ENCODE measurements at regions not wholly inside any gene's neighbourhood (a gene's known extent, or its start where the extent isn't known, plus 50 kb on each side); places are given as distances from the start of the nearest gene placed in this dataset.

DNA sequence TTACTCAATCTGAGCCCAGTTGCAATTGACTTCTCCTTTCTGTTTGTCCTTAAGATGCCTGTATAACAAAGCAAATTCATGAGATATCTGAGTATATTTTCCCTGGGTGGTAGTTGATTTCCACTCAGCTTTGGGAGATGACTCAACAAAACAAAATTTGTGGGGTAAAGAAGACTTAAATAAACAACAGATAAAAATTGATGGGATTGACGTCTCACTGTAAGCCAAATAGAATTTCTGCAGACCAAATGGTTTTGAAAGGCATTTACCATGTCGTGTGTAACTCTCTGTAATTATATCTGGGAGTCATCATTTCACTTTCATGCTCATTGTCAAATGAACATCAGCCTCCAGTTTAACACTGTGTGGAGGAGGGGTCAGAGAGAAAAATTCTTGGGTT is 255.4 kb upstream of the MYO3A start:
- CTCF ChIA-PET = no interaction called here
- DNase-seq (no peak), ATAC-seq (ENCODE audit: low read depth) (no peak)
- intact Hi-C loops (cut with micrococcal nuclease) = no loop called here
- TF ChIP-seq, protein P1, sequence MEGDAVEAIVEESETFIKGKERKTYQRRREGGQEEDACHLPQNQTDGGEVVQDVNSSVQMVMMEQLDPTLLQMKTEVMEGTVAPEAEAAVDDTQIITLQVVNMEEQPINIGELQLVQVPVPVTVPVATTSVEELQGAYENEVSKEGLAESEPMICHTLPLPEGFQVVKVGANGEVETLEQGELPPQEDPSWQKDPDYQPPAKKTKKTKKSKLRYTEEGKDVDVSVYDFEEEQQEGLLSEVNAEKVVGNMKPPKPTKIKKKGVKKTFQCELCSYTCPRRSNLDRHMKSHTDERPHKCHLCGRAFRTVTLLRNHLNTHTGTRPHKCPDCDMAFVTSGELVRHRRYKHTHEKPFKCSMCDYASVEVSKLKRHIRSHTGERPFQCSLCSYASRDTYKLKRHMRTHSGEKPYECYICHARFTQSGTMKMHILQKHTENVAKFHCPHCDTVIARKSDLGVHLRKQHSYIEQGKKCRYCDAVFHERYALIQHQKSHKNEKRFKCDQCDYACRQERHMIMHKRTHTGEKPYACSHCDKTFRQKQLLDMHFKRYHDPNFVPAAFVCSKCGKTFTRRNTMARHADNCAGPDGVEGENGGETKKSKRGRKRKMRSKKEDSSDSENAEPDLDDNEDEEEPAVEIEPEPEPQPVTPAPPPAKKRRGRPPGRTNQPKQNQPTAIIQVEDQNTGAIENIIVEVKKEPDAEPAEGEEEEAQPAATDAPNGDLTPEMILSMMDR (IDR thresholded peaks at IDR 0.05) = no peak
- POLR2A ChIA-PET = no interaction called here
- Mint-ChIP-seq H3K27ac (no peak overlapping the region), H3K4me1 (peaks cover 2% of the 10 kb centered on the region), H3K36me3 (ENCODE audit: low read depth) (no peaks in the 10 kb centered on the region), H3K9me3 (peaks cover 6% of the 10 kb centered on the region), H3K27me3 (peaks cover 3% of the 10 kb centered on the region), H3K4me3 (no peak overlapping the region)

DNA sequence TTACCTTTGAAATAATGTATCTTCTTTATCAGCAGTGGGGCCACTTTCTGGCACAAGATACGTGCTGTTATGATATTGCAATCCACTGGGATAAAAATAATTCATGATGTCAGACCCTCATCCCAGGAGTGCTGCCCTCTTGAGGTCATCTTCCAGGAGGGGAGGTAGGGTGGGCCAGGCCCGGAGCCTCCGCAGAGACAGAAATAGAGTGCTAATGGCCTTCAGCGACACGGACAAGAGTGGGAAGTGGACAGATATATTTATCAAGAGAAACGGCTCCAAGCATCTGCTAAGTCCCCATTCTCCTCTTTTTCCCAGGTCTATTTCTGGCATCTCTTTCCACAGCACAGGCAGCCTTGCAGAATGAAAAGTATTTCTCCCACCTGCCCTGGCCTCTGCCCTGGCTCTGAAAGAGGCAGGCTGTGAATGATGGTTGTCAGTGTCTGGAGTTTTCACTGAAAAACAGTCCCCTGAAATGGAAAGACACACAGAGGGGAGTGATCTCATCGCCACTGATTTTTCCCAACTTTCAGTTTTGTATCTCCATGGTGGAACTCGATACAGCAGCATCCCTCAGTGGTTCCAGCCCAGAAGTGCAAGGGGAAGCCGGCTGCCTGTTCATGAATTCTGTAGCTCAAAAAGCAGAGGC is 251.7 kb upstream of the MYO3A start:
- no peaks in the 10 kb centered on the region for H3K27me3 Mint-ChIP-seq
- TF ChIP-seq, protein P1 (IDR thresholded peaks at IDR 0.05) = no peak
- H3K9me3 Mint-ChIP-seq = no peaks in the 10 kb centered on the region
- DNase-seq = no peak
- peaks cover 2% of the 10 kb centered on the region for H3K4me1 Mint-ChIP-seq
- no peak overlapping the region for H3K27ac Mint-ChIP-seq
- intact Hi-C loops (cut with micrococcal nuclease) = no loop called here
- no peak for ATAC-seq (ENCODE audit: low read depth)
- no peak overlapping the region for H3K4me3 Mint-ChIP-seq
- ChIA-PET CTCF (no interaction called here), POLR2A (no interaction called here)
- no peaks in the 10 kb centered on the region for H3K36me3 Mint-ChIP-seq (ENCODE audit: low read depth)

- no peaks in the 10 kb centered on the region for H3K27me3 Mint-ChIP-seq
Measured at GRCh38 chr10:25683344-25683743, 250.7 kb upstream of the MYO3A start.

DNA sequence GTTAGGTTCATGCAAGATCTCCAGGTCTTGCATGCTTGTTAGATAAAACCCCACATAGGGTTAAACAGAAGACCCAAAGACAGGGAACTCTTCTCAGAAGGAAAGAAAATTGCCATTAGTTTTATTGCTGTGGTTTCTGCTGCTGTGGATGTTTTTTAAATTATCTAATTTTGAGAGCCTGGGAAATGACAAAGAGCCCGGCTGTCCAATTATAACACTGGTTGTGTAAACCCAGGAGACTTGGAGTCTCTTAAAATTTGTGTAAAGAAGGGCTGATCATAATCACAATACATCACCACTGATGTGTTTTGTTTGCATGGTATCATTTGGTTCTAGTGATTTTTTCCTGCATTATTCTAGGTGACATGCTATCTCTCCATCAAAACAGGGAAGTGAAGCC is 246.5 kb upstream of the MYO3A start:
- POLR2A ChIA-PET = no interaction called here
- TF ChIP-seq, protein P1 (IDR thresholded peaks at IDR 0.05) = no peak
- CTCF ChIA-PET = no interaction called here
- DNase-seq (no peak), ATAC-seq (ENCODE audit: low read depth) (no peak)
- Mint-ChIP-seq H3K27me3 (no peaks in the 10 kb centered on the region), H3K9me3 (peaks cover 5% of the 10 kb centered on the region), H3K4me1 (peaks cover 35% of the 10 kb centered on the region), H3K36me3 (ENCODE audit: low read depth) (no peaks in the 10 kb centered on the region), H3K27ac (no peak overlapping the region), H3K4me3 (no peak overlapping the region)
- intact Hi-C loops (cut with micrococcal nuclease) = no loop called here

More at GRCh38 chr10:25683344-25683743, 250.7 kb upstream of the MYO3A start:
- H3K27ac Mint-ChIP-seq = no peak overlapping the region
- H3K36me3 Mint-ChIP-seq (ENCODE audit: low read depth) = no peaks in the 10 kb centered on the region
- H3K4me1 Mint-ChIP-seq = peaks cover 2% of the 10 kb centered on the region
- TF ChIP-seq, protein P1 (IDR thresholded peaks at IDR 0.05) = no peak
- no peak overlapping the region for H3K4me3 Mint-ChIP-seq
- H3K9me3 Mint-ChIP-seq = no peaks in the 10 kb centered on the region
- intact Hi-C loops (cut with micrococcal nuclease) = no loop called here
- ChIA-PET CTCF (no interaction called here), POLR2A (no interaction called here)
- ATAC-seq (ENCODE audit: low read depth) (no peak), DNase-seq (no peak)

DNA sequence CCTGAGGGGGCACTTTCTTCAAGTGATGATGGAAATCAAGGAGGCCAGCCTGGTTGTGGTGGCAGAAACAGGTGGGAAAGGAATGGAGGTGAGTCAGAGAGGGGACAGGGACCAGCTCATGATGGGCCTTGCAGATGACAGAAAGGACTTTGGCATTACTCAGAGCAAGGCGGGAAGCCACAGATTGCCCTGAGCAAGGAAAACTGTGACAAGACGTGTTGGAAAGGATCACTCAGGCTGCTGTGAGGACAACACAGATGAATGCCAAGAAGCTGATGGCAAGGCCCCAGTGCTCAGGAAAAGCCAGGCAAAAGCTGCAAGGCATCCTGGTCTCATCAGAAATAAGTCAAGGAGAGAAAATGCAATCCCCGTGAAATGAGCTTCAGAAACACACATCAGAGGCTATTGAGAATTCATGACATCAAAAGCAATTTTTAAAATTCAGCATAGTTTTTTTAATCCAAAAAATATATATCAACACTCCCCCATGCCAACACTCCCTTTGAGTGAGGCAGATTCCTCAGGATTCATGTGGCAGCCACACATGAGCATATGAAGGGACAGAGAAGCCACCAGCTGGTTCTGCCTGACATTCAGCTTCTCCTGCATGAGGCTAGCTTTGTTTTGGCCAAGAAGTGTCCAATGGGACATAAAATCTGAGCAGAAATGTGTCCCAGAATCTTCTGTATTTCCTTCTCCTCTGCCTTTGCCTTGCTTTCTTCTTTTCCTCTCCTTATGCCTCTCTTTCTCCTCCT is 244.5 kb upstream of the MYO3A start:
- intact Hi-C loops (cut with micrococcal nuclease) = no loop called here
- ATAC-seq (ENCODE audit: low read depth) (no peak), DNase-seq (no peak)
- no peaks in the 10 kb centered on the region for H3K27me3 Mint-ChIP-seq
- ChIA-PET POLR2A (no interaction called here), CTCF (no interaction called here)
- H3K9me3 Mint-ChIP-seq = peaks cover 5% of the 10 kb centered on the region
- peaks cover 54% of the 10 kb centered on the region for H3K4me1 Mint-ChIP-seq
- no peaks in the 10 kb centered on the region for H3K36me3 Mint-ChIP-seq (ENCODE audit: low read depth)
- TF ChIP-seq, protein P1 (IDR thresholded peaks at IDR 0.05) = no peak
- no peak overlapping the region for H3K27ac Mint-ChIP-seq
- H3K4me3 Mint-ChIP-seq = no peak overlapping the region

All from activated B cell treated with CpG ODN at 0.5 μM for 24 hours (primary cell).